ENCODE measurements at regions not wholly inside any gene's neighbourhood (a gene's known extent, or its start where the extent isn't known, plus 50 kb on each side); places are given as distances from the start of the nearest gene placed in this dataset.

DNA sequence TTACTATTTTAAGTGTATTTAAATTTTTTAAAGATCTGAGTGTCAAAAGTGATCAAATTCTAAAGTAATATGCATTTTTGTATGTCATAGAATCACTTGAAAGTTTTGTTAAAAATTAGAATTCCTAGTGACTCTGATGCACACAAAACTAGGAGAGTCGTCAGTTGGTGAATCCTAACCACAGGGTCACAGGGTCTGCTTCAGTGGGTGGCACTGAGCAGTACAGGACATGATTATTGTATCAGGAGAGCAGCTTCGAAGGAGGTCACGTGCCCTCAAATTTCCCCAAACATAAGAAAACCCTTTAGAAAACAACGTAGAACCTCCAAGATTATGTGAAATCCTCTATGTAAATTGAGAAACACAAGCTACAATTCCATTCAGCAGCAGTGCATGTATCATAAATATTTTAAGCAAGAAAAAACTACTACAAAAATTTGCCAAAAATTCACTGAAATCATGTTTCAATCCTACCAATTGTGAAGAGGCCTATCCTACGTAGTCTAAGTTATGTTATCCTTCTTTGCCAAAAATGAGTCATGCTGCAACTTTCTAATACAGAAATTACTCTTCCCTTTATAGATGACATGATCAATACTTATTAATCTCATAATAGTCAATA is 323.6 kb downstream of the AASDHPPT start:
- TF ChIP-seq, protein P1, sequence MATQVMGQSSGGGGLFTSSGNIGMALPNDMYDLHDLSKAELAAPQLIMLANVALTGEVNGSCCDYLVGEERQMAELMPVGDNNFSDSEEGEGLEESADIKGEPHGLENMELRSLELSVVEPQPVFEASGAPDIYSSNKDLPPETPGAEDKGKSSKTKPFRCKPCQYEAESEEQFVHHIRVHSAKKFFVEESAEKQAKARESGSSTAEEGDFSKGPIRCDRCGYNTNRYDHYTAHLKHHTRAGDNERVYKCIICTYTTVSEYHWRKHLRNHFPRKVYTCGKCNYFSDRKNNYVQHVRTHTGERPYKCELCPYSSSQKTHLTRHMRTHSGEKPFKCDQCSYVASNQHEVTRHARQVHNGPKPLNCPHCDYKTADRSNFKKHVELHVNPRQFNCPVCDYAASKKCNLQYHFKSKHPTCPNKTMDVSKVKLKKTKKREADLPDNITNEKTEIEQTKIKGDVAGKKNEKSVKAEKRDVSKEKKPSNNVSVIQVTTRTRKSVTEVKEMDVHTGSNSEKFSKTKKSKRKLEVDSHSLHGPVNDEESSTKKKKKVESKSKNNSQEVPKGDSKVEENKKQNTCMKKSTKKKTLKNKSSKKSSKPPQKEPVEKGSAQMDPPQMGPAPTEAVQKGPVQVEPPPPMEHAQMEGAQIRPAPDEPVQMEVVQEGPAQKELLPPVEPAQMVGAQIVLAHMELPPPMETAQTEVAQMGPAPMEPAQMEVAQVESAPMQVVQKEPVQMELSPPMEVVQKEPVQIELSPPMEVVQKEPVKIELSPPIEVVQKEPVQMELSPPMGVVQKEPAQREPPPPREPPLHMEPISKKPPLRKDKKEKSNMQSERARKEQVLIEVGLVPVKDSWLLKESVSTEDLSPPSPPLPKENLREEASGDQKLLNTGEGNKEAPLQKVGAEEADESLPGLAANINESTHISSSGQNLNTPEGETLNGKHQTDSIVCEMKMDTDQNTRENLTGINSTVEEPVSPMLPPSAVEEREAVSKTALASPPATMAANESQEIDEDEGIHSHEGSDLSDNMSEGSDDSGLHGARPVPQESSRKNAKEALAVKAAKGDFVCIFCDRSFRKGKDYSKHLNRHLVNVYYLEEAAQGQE (IDR thresholded peaks at IDR 0.05; ENCODE audit: low read depth), result no peak

DNA sequence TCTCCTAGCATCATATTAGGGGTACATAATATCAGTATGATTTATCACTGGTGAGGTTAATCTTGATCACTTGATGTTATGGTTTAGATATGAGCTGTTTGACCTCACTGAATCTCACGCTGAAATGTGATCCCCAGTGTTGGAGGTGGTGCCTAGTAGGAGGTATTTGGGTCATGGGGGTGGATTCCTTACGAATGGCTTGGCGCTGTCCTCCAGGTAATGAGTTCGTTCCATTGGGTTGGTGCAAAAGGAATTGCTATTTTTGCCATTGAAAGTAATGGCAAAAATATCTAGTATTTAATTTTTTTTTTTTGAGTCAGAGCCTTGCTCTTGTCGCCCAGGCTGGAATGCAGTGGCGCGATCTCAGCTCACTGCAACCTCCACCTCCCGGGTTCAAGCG is 326.3 kb downstream of the AASDHPPT start:
- TF ChIP-seq CEBPB (IDR thresholded peaks at IDR 0.05), result no peak
- no peak for TF ChIP-seq FOXM1 (IDR thresholded peaks at IDR 0.05; ENCODE audit: borderline replicate concordance, low read depth)
- TF ChIP-seq, protein P2, sequence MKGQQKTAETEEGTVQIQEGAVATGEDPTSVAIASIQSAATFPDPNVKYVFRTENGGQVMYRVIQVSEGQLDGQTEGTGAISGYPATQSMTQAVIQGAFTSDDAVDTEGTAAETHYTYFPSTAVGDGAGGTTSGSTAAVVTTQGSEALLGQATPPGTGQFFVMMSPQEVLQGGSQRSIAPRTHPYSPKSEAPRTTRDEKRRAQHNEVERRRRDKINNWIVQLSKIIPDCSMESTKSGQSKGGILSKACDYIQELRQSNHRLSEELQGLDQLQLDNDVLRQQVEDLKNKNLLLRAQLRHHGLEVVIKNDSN (IDR thresholded peaks at IDR 0.05), result no peak
- TF ChIP-seq NFIC (IDR thresholded peaks at IDR 0.05), result no peak
- TF ChIP-seq RAD21 (IDR thresholded peaks at IDR 0.05; ENCODE audit: low read depth), result no peak
- no peak for TF ChIP-seq TEAD4 (IDR thresholded peaks at IDR 0.05)
- no peak for TF ChIP-seq ZBTB7A (IDR thresholded peaks at IDR 0.05; ENCODE audit: low read depth)
- no peak for TF ChIP-seq EGR1 (IDR thresholded peaks at IDR 0.05)
- TF ChIP-seq, protein P1 (IDR thresholded peaks at IDR 0.05; ENCODE audit: low read depth), result no peak
- TF ChIP-seq, protein P3, sequence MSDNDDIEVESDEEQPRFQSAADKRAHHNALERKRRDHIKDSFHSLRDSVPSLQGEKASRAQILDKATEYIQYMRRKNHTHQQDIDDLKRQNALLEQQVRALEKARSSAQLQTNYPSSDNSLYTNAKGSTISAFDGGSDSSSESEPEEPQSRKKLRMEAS (IDR thresholded peaks at IDR 0.05), result no peak
- TF ChIP-seq TAF1 (IDR thresholded peaks at IDR 0.05; ENCODE audit: low read depth), result no peak
- no peak for TF ChIP-seq EP300 (IDR thresholded peaks at IDR 0.05; ENCODE audit: borderline replicate concordance)
- TF ChIP-seq YY1 (IDR thresholded peaks at IDR 0.05; ENCODE audit: low read depth), result no peak
- TF ChIP-seq TCF12 (IDR thresholded peaks at IDR 0.05; ENCODE audit: low read depth), result no peak

DNA sequence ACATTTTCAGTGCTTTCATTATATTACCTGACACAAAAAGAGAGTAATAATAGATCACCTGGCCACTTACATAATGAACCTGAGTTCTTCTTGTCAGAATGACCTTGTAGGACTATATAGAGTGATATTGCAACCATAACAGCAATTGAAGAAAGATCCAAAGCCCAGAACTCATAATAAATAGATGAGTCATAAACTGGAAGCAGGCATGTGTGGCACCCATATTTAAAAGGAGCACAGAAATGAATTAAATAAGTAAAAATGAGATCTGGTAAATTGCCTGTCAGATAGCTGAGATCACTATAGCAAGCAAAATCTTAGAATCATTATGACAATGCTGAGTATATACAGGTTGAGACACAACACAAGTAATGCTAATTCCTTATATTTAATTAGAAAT is 331.8 kb downstream of the AASDHPPT start:
- no peak for TF ChIP-seq FOXM1 (IDR thresholded peaks at IDR 0.05; ENCODE audit: borderline replicate concordance, low read depth)
- TF ChIP-seq TCF12 (IDR thresholded peaks at IDR 0.05; ENCODE audit: low read depth), result no peak
- no peak for TF ChIP-seq CREB1 (IDR thresholded peaks at IDR 0.05; ENCODE audit: low read depth)
- TF ChIP-seq, protein P3 (IDR thresholded peaks at IDR 0.05), result no peak
- TF ChIP-seq, protein P2 (IDR thresholded peaks at IDR 0.05), result no peak
- no peak for TF ChIP-seq EGR1 (IDR thresholded peaks at IDR 0.05)
- TF ChIP-seq, protein P1 (IDR thresholded peaks at IDR 0.05; ENCODE audit: low read depth), result no peak
- no peak for TF ChIP-seq EP300 (IDR thresholded peaks at IDR 0.05; ENCODE audit: borderline replicate concordance)
- no peak for TF ChIP-seq TEAD4 (IDR thresholded peaks at IDR 0.05)
- TF ChIP-seq YY1 (IDR thresholded peaks at IDR 0.05; ENCODE audit: low read depth), result no peak
- TF ChIP-seq RAD21 (IDR thresholded peaks at IDR 0.05; ENCODE audit: low read depth), result no peak
- TF ChIP-seq CEBPB (IDR thresholded peaks at IDR 0.05), result no peak
- TF ChIP-seq TAF1 (IDR thresholded peaks at IDR 0.05; ENCODE audit: low read depth), result no peak
- no peak for TF ChIP-seq NFIC (IDR thresholded peaks at IDR 0.05)
- TF ChIP-seq ZBTB7A (IDR thresholded peaks at IDR 0.05; ENCODE audit: low read depth), result no peak

DNA sequence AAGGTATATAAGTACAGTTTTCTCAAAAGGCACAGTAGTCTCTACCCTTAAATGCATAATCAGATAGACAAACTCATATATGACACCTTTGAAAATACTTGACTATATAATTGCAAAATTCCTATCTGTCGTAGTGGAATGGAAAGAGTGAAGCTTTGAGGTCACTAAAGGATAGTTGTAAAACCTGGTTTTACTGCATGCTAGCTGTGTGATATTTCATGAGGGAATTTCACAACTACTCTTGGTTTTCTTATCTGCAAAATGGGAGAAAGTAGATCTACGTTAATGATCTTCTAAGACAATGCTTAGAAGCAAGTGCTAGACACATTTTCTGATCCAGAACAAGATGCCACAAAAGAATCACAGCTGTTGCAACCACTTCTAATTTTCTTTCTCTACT is 332.2 kb downstream of the AASDHPPT start:
- TF ChIP-seq CEBPB (IDR thresholded peaks at IDR 0.05) (no peak), TCF12 (IDR thresholded peaks at IDR 0.05; ENCODE audit: low read depth) (no peak), EGR1 (IDR thresholded peaks at IDR 0.05) (no peak), YY1 (IDR thresholded peaks at IDR 0.05; ENCODE audit: low read depth) (no peak), RAD21 (IDR thresholded peaks at IDR 0.05; ENCODE audit: low read depth) (no peak)
- TF ChIP-seq, protein P1 (IDR thresholded peaks at IDR 0.05; ENCODE audit: low read depth), result no peak

Data from Ishikawa (cell line).